ENCODE measurements at regions not wholly inside any gene's neighbourhood (a gene's known extent, or its start where the extent isn't known, plus 50 kb on each side); places are given as distances from the start of the nearest gene placed in this dataset.

- no peak for DNase-seq (ENCODE audit: low read depth)
- TF ChIP-seq, protein P1, sequence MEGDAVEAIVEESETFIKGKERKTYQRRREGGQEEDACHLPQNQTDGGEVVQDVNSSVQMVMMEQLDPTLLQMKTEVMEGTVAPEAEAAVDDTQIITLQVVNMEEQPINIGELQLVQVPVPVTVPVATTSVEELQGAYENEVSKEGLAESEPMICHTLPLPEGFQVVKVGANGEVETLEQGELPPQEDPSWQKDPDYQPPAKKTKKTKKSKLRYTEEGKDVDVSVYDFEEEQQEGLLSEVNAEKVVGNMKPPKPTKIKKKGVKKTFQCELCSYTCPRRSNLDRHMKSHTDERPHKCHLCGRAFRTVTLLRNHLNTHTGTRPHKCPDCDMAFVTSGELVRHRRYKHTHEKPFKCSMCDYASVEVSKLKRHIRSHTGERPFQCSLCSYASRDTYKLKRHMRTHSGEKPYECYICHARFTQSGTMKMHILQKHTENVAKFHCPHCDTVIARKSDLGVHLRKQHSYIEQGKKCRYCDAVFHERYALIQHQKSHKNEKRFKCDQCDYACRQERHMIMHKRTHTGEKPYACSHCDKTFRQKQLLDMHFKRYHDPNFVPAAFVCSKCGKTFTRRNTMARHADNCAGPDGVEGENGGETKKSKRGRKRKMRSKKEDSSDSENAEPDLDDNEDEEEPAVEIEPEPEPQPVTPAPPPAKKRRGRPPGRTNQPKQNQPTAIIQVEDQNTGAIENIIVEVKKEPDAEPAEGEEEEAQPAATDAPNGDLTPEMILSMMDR (IDR thresholded peaks at IDR 0.05; ENCODE audit: insufficient read depth, low read depth, low read length, missing control alignments), result no peak
- peak overlapping the region; percentile 5; the same call in 1 of the 2 replicates for H3K4me3 ChIP-seq (ENCODE audit: low read depth, low read length)
Measured at GRCh38 chr16:50467559-50467942, 80.6 kb upstream of the NKD1 start.

- TF ChIP-seq, protein P1 (IDR thresholded peaks at IDR 0.05; ENCODE audit: insufficient read depth, low read depth, low read length, missing control alignments), result no peak
- no peak for DNase-seq (ENCODE audit: low read depth)
- H3K4me3 ChIP-seq (ENCODE audit: low read depth, low read length), result no peak overlapping the region
Measured at GRCh38 chr16:50466170-50466569, 82.0 kb upstream of the NKD1 start.

DNA sequence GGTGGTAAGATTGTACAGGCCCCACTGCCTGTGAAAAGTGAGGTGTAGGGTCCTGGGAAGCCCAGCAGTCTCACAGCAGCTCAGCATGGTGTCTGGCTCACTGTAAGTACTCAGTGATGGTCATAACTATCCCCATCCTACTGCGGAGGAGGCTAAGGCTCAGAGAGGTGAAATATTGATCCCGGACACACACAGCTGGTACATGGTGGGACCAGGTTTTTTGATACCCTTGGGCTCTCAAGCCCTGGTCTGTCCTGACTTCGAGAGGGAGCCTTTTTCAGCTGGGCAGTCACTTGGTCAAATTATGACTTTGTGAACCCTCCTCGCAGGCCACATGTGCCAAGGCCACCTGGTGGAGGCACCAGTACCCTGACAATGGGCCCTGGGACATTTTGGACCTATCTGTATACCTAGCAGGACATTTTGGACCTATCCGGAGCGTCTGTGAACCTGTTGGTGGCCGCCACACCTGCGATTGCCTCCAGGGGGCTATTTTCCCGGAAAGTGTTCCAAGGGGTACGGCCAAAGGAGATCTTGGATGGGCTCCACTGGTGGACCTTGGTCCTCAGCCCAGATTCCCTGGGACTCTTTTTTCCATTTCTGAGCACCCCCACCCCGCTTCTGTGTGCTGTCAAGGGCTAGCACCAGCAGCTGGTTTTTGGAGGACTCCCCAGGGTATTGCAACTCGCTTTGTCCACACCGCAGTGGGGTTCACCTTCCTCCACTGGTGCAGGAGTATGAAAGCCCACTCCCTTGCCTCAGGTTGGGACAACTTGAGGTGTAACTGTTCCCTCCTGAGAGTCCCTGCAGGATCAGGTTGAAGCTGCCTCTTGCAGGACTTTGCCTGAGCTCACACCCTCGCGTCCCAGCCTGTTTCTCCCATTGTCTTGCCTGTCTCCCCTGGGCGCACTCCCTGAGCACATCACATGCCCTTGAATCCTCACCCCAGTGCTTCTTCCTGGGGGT lies 83.6 kb upstream of the NKD1 start:
- DNase-seq (ENCODE audit: low read depth), result no peak
- TF ChIP-seq, protein P1 (IDR thresholded peaks at IDR 0.05; ENCODE audit: insufficient read depth, low read depth, low read length, missing control alignments), result peak; percentile 5
- H3K4me3 ChIP-seq (ENCODE audit: low read depth, low read length), result no peak overlapping the region

- TF ChIP-seq, protein P1 (IDR thresholded peaks at IDR 0.05; ENCODE audit: insufficient read depth, low read depth, low read length, missing control alignments), result no peak
- H3K4me3 ChIP-seq (ENCODE audit: low read depth, low read length), result no peak overlapping the region
- no peak for DNase-seq (ENCODE audit: low read depth)
Measured at GRCh38 chr16:50463581-50464324, 84.4 kb upstream of the NKD1 start.

GRCh38 chr16:50462793-50463507 lies 85.2 kb upstream of the NKD1 start:
- TF ChIP-seq, protein P1 (IDR thresholded peaks at IDR 0.05; ENCODE audit: insufficient read depth, low read depth, low read length, missing control alignments), result no peak
- DNase-seq (ENCODE audit: low read depth), result no peak
- H3K4me3 ChIP-seq (ENCODE audit: low read depth, low read length), result no peak overlapping the region

DNA sequence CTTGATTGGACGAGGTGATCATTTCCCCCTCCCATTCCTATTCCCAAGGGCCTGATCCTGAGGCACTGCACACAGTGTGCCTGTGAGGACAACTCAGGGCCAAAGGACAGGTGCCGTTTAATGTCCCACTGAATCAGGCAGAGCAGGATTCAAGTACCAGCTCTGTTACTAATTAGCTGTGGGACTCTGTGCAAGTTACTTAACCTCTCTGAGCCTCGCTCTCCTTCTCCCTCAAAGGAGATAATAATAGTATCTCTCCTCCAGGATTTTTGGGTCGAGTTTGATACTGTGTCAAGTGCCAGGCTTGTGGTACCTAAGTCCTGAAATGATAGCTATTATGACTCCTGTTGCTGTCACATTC lies 86.8 kb upstream of the NKD1 start:
- TF ChIP-seq, protein P1 (IDR thresholded peaks at IDR 0.05; ENCODE audit: insufficient read depth, low read depth, low read length, missing control alignments), result no peak
- no peak overlapping the region for H3K4me3 ChIP-seq (ENCODE audit: low read depth, low read length)
- no peak for DNase-seq (ENCODE audit: low read depth)

All from GM12865 (cell line).